ENCODE measurements at regions not wholly inside any gene's neighbourhood (a gene's known extent, or its start where the extent isn't known, plus 50 kb on each side); places are given as distances from the start of the nearest gene placed in this dataset.

DNA sequence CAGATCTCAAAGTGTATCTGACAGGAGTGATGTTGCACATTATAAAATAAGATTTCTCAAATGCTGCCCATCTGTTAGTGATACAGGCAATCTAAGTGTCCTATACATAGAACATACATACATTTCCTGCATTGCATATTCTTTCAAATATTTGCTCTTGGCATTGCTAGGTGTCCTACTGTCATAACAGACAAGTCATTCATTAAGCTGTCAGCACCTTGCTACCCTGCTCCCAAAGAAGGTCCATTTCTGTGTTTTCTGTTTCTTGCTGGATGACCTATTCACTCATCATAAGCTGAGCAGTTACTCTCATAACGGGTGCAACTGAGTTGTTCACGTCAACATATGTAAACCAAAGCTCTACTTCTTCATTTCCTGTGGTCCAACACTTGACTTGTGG, 719.0 kb downstream of the KCNJ2 start:
- WGBS = 90% methylated on average over 2 of the region's 2 CpGs
- H3K4me1 ChIP-seq (ENCODE audit: control insufficient read depth in 2 of 2, insufficient read depth in 2 of 2, low read length in 2 of 2) = no peaks in the 10 kb centered on the region
- H3K4me3 ChIP-seq (ENCODE audit: low read length in 2 of 2) = no peak overlapping the region
- no peaks in the 10 kb centered on the region for H3K27me3 ChIP-seq (ENCODE audit: control insufficient read depth in 2 of 2, insufficient read depth in 1 of 2, low read length in 1 of 2)
- H3K36me3 ChIP-seq (ENCODE audit: control insufficient read depth in 2 of 2, insufficient read depth in 2 of 2, low read length in 1 of 2) = no peaks in the 10 kb centered on the region
- H3K9me3 ChIP-seq (ENCODE audit: control insufficient read depth in 2 of 2, insufficient read depth in 1 of 2, low read length in 1 of 2) = no peaks in the 10 kb centered on the region
- no peak overlapping the region for H3K27ac ChIP-seq (ENCODE audit: low read depth in 1 of 2, low read length in 1 of 2)
- no peak for DNase-seq (ENCODE audit: low read depth in 6 of 9, low spot score in 9 of 9)

GRCh38 chr17:70891306-70891705, 722.0 kb downstream of the KCNJ2 start:
- no peaks in the 10 kb centered on the region for H3K4me1 ChIP-seq (ENCODE audit: control insufficient read depth in 2 of 2, insufficient read depth in 2 of 2, low read length in 2 of 2)
- no peak for DNase-seq (ENCODE audit: low read depth in 6 of 9, low spot score in 9 of 9)
- H3K27me3 ChIP-seq (ENCODE audit: control insufficient read depth in 2 of 2, insufficient read depth in 1 of 2, low read length in 1 of 2) = no peaks in the 10 kb centered on the region
- no peak overlapping the region for H3K27ac ChIP-seq (ENCODE audit: low read depth in 1 of 2, low read length in 1 of 2)
- WGBS = 90% methylated on average over 4 of the region's 4 CpGs
- H3K4me3 ChIP-seq (ENCODE audit: low read length in 2 of 2) = no peak overlapping the region
- H3K9me3 ChIP-seq (ENCODE audit: control insufficient read depth in 2 of 2, insufficient read depth in 1 of 2, low read length in 1 of 2) = peaks cover 0 to 3% of the 10 kb centered on the region in 2 donors
- no peaks in the 10 kb centered on the region for H3K36me3 ChIP-seq (ENCODE audit: control insufficient read depth in 2 of 2, insufficient read depth in 2 of 2, low read length in 1 of 2)

DNA sequence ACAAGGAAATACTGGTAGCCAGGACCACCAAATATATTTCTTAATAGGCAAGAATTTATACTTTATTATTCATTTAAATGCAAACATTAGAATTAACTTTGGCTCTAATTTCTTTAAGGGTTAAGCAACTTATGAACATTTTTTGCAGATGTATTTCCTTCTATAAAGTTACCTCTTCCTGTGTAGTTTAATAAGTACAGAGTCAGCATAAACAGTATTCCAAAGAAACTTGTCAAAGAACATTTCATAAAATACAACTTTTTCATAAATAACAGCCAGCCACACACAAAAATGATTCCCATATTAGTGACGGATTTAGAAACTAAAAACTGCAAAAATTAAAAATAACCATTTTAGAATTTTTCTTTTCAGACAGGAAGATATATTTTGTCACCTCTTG, 723.2 kb downstream of the KCNJ2 start:
- WGBS = 78% methylated on average over 1 of the region's 1 CpG
- peaks cover 0 to 3% of the 10 kb centered on the region in 2 donors for H3K9me3 ChIP-seq (ENCODE audit: control insufficient read depth in 2 of 2, insufficient read depth in 1 of 2, low read length in 1 of 2)
- no peak overlapping the region for H3K4me3 ChIP-seq (ENCODE audit: low read length in 2 of 2)
- H3K27me3 ChIP-seq (ENCODE audit: control insufficient read depth in 2 of 2, insufficient read depth in 1 of 2, low read length in 1 of 2) = no peaks in the 10 kb centered on the region
- H3K36me3 ChIP-seq (ENCODE audit: control insufficient read depth in 2 of 2, insufficient read depth in 2 of 2, low read length in 1 of 2) = no peaks in the 10 kb centered on the region
- H3K27ac ChIP-seq (ENCODE audit: low read depth in 1 of 2, low read length in 1 of 2) = no peak overlapping the region
- DNase-seq (ENCODE audit: low read depth in 6 of 9, low spot score in 9 of 9) = no peak
- H3K4me1 ChIP-seq (ENCODE audit: control insufficient read depth in 2 of 2, insufficient read depth in 2 of 2, low read length in 2 of 2) = no peaks in the 10 kb centered on the region

DNA sequence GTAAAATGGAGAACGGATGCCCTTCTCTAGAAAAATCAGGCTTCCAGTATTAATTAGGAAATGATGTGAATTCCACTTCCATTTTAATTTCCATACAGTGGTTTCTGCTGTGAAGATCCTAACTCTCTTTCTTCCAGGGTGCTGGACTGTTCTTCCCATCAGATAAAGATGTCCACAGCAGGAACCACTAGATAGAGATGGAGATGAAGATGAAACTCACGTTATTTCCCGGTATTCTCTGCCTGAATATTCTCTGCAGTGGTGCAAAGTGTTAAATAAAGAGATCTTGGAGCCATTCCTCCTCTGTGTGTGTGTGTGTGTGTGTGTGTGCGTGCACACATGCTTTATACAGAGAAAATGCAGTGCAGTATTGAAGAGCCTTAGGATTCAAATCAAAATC, 727.5 kb downstream of the KCNJ2 start:
- no peaks in the 10 kb centered on the region for H3K4me1 ChIP-seq (ENCODE audit: control insufficient read depth in 2 of 2, insufficient read depth in 2 of 2, low read length in 2 of 2)
- no peak overlapping the region for H3K4me3 ChIP-seq (ENCODE audit: low read length in 2 of 2)
- no peaks in the 10 kb centered on the region for H3K36me3 ChIP-seq (ENCODE audit: control insufficient read depth in 2 of 2, insufficient read depth in 2 of 2, low read length in 1 of 2)
- no peak overlapping the region for H3K27ac ChIP-seq (ENCODE audit: low read depth in 1 of 2, low read length in 1 of 2)
- no peaks in the 10 kb centered on the region for H3K27me3 ChIP-seq (ENCODE audit: control insufficient read depth in 2 of 2, insufficient read depth in 1 of 2, low read length in 1 of 2)
- 88% methylated on average over 4 of the region's 4 CpGs for WGBS
- DNase-seq (ENCODE audit: low read depth in 6 of 9, low spot score in 9 of 9) = no peak
- peaks cover 0 to 3% of the 10 kb centered on the region in 2 donors for H3K9me3 ChIP-seq (ENCODE audit: control insufficient read depth in 2 of 2, insufficient read depth in 1 of 2, low read length in 1 of 2)

- no peak for DNase-seq (ENCODE audit: low read depth in 6 of 9, low spot score in 9 of 9)
- no peak overlapping the region for H3K27ac ChIP-seq (ENCODE audit: low read depth in 1 of 2, low read length in 1 of 2)
- H3K36me3 ChIP-seq (ENCODE audit: control insufficient read depth in 2 of 2, insufficient read depth in 2 of 2, low read length in 1 of 2) = no peaks in the 10 kb centered on the region
- no peaks in the 10 kb centered on the region for H3K4me1 ChIP-seq (ENCODE audit: control insufficient read depth in 2 of 2, insufficient read depth in 2 of 2, low read length in 2 of 2)
- H3K9me3 ChIP-seq (ENCODE audit: control insufficient read depth in 2 of 2, insufficient read depth in 1 of 2, low read length in 1 of 2) = peaks cover 0 to 3% of the 10 kb centered on the region in 2 donors
- H3K27me3 ChIP-seq (ENCODE audit: control insufficient read depth in 2 of 2, insufficient read depth in 1 of 2, low read length in 1 of 2) = no peaks in the 10 kb centered on the region
- H3K4me3 ChIP-seq (ENCODE audit: low read length in 2 of 2) = no peak overlapping the region
These were observed 728.1 kb downstream of the KCNJ2 start for GRCh38 chr17:70897446-70897845.

- no peak overlapping the region for H3K4me3 ChIP-seq (ENCODE audit: low read length in 2 of 2)
- no peak for DNase-seq (ENCODE audit: low read depth in 6 of 9, low spot score in 9 of 9)
- no peaks in the 10 kb centered on the region for H3K9me3 ChIP-seq (ENCODE audit: control insufficient read depth in 2 of 2, insufficient read depth in 1 of 2, low read length in 1 of 2)
- no peaks in the 10 kb centered on the region for H3K4me1 ChIP-seq (ENCODE audit: control insufficient read depth in 2 of 2, insufficient read depth in 2 of 2, low read length in 2 of 2)
- H3K27me3 ChIP-seq (ENCODE audit: control insufficient read depth in 2 of 2, insufficient read depth in 1 of 2, low read length in 1 of 2) = no peaks in the 10 kb centered on the region
- H3K27ac ChIP-seq (ENCODE audit: low read depth in 1 of 2, low read length in 1 of 2) = no peak overlapping the region
- H3K36me3 ChIP-seq (ENCODE audit: control insufficient read depth in 2 of 2, insufficient read depth in 2 of 2, low read length in 1 of 2) = no peaks in the 10 kb centered on the region
- WGBS = 91% methylated on average over 2 of the region's 2 CpGs
These were observed 732.5 kb downstream of the KCNJ2 start for GRCh38 chr17:70901870-70902269.

GRCh38 chr17:70905796-70906195, 736.5 kb downstream of the KCNJ2 start:
- H3K4me1 ChIP-seq (ENCODE audit: control insufficient read depth in 2 of 2, insufficient read depth in 2 of 2, low read length in 2 of 2) = no peaks in the 10 kb centered on the region
- H3K36me3 ChIP-seq (ENCODE audit: control insufficient read depth in 2 of 2, insufficient read depth in 2 of 2, low read length in 1 of 2) = no peaks in the 10 kb centered on the region
- H3K9me3 ChIP-seq (ENCODE audit: control insufficient read depth in 2 of 2, insufficient read depth in 1 of 2, low read length in 1 of 2) = no peaks in the 10 kb centered on the region
- DNase-seq (ENCODE audit: low read depth in 6 of 9, low spot score in 9 of 9) = no peak
- WGBS = 31% methylated on average over 3 of the region's 3 CpGs
- no peak overlapping the region for H3K27ac ChIP-seq (ENCODE audit: low read depth in 1 of 2, low read length in 1 of 2)
- no peaks in the 10 kb centered on the region for H3K27me3 ChIP-seq (ENCODE audit: control insufficient read depth in 2 of 2, insufficient read depth in 1 of 2, low read length in 1 of 2)
- no peak overlapping the region for H3K4me3 ChIP-seq (ENCODE audit: low read length in 2 of 2)

GRCh38 chr17:70906808-70907207, 737.5 kb downstream of the KCNJ2 start:
- WGBS = 95% methylated on average over 2 of the region's 2 CpGs
- H3K27me3 ChIP-seq (ENCODE audit: control insufficient read depth in 2 of 2, insufficient read depth in 1 of 2, low read length in 1 of 2) = no peaks in the 10 kb centered on the region
- no peaks in the 10 kb centered on the region for H3K9me3 ChIP-seq (ENCODE audit: control insufficient read depth in 2 of 2, insufficient read depth in 1 of 2, low read length in 1 of 2)
- H3K27ac ChIP-seq (ENCODE audit: low read depth in 1 of 2, low read length in 1 of 2) = no peak overlapping the region
- no peak overlapping the region for H3K4me3 ChIP-seq (ENCODE audit: low read length in 2 of 2)
- no peak for DNase-seq (ENCODE audit: low read depth in 6 of 9, low spot score in 9 of 9)
- no peaks in the 10 kb centered on the region for H3K4me1 ChIP-seq (ENCODE audit: control insufficient read depth in 2 of 2, insufficient read depth in 2 of 2, low read length in 2 of 2)
- H3K36me3 ChIP-seq (ENCODE audit: control insufficient read depth in 2 of 2, insufficient read depth in 2 of 2, low read length in 1 of 2) = no peaks in the 10 kb centered on the region

GRCh38 chr17:70912716-70913485, 743.6 kb downstream of the KCNJ2 start:
- no peak overlapping the region for H3K4me3 ChIP-seq (ENCODE audit: low read length in 2 of 2)
- H3K36me3 ChIP-seq (ENCODE audit: control insufficient read depth in 2 of 2, insufficient read depth in 2 of 2, low read length in 1 of 2) = no peaks in the 10 kb centered on the region
- peaks cover 2 to 7% of the 10 kb centered on the region in 2 donors for H3K9me3 ChIP-seq (ENCODE audit: control insufficient read depth in 2 of 2, insufficient read depth in 1 of 2, low read length in 1 of 2)
- DNase-seq (ENCODE audit: low read depth in 6 of 9, low spot score in 9 of 9) = no peak
- 62% methylated on average over 4 of the region's 4 CpGs for WGBS
- no peaks in the 10 kb centered on the region for H3K27me3 ChIP-seq (ENCODE audit: control insufficient read depth in 2 of 2, insufficient read depth in 1 of 2, low read length in 1 of 2)
- no peak overlapping the region for H3K27ac ChIP-seq (ENCODE audit: low read depth in 1 of 2, low read length in 1 of 2)
- no peaks in the 10 kb centered on the region for H3K4me1 ChIP-seq (ENCODE audit: control insufficient read depth in 2 of 2, insufficient read depth in 2 of 2, low read length in 2 of 2)
